Right atrium auricular region (tissue), 2 donors: ENCODE measurements at regions not wholly inside any gene's neighbourhood (a gene's known extent, or its start where the extent isn't known, plus 50 kb on each side); places are given as distances from the start of the nearest gene placed in this dataset.

Experiments used
- DNase-seq: peaks from one replicate; pipeline ENCODE4 v3.0.0-alpha.2; 2019; ENCODE audit warnings: low spot score
- H3K27ac ChIP-seq, 2 donors: fragments of 200-600 bp; sonication (generic); 1 replicate in 1 of 2; 2 replicates in 1 of 2; pipeline ENCODE4 v1.5.1; 2016 to 2019
- H3K27me3 ChIP-seq, 2 donors: fragments of 200-600 bp; sonication (generic); one replicate each; pipeline versions ENCODE4 v1.5.1 to v1.6.0; 2017 to 2019
- H3K36me3 ChIP-seq: fragments of 200-600 bp; sonication (generic); one replicate; pipeline ENCODE4 v1.5.1; 2016
- H3K4me1 ChIP-seq, 2 donors: fragments of 200-600 bp; sonication (generic); one replicate each; pipeline versions ENCODE4 v1.5.1 to v1.6.0; 2017 to 2019
- H3K4me3 ChIP-seq, 2 donors: fragments of 200-600 bp; sonication (generic); 1 replicate in 1 of 2; 2 replicates in 1 of 2; pipeline ENCODE4 v1.5.1; 2017 to 2019; ENCODE audit warnings: mild to moderate bottlenecking in 1 of 2, moderate library complexity in 1 of 2
- H3K9me3 ChIP-seq, 2 donors: fragments of 200-600 bp; sonication (generic); one replicate each; pipeline ENCODE4 v1.5.1; 2019
- CTCF ChIP-seq, 2 donors: fragments of 200-600 bp; sonication (generic); IDR thresholded peaks; one replicate each; pipeline ENCODE4 v1.5.1; 2019; ENCODE audit warnings: antibody characterized with exemption in 2 of 2

GRCh38 chr9:23434654-23435053 lies 391.4 kb downstream of the ELAVL2 start:
- no peak for TF ChIP-seq CTCF (IDR thresholded peaks at IDR 0.05)
- Histone ChIP-seq H3K27ac (no peak overlapping the region), H3K9me3 (no peaks in the 10 kb centered on the region), H3K4me1 (no peaks in the 10 kb centered on the region), H3K4me3 (no peak overlapping the region), H3K27me3 (no peaks in the 10 kb centered on the region), H3K36me3 (no peaks in the 10 kb centered on the region)
- DNase-seq, result no peak

GRCh38 chr9:23438299-23438907 lies 387.6 kb downstream of the ELAVL2 start:
- no peak for TF ChIP-seq CTCF (IDR thresholded peaks at IDR 0.05)
- Histone ChIP-seq H3K36me3 (no peaks in the 10 kb centered on the region), H3K4me3 (no peak overlapping the region), H3K27ac (no peak overlapping the region), H3K27me3 (no peaks in the 10 kb centered on the region), H3K4me1 (no peaks in the 10 kb centered on the region), H3K9me3 (no peaks in the 10 kb centered on the region)
- no peak for DNase-seq

GRCh38 chr9:23441275-23441674 lies 384.8 kb downstream of the ELAVL2 start:
- no peak overlapping the region for H3K27ac ChIP-seq
- H3K9me3 ChIP-seq, result no peaks in the 10 kb centered on the region
- no peak for TF ChIP-seq CTCF (IDR thresholded peaks at IDR 0.05)
- no peak for DNase-seq
- no peak overlapping the region for H3K4me3 ChIP-seq
- no peaks in the 10 kb centered on the region for H3K27me3 ChIP-seq
- no peaks in the 10 kb centered on the region for H3K4me1 ChIP-seq
- H3K36me3 ChIP-seq, result no peaks in the 10 kb centered on the region

GRCh38 chr9:23444658-23445057 lies 381.4 kb downstream of the ELAVL2 start:
- no peak for DNase-seq
- H3K27ac ChIP-seq, result no peak overlapping the region
- no peak for TF ChIP-seq CTCF (IDR thresholded peaks at IDR 0.05)
- H3K4me3 ChIP-seq, result no peak overlapping the region
- H3K27me3 ChIP-seq, result no peaks in the 10 kb centered on the region
- no peaks in the 10 kb centered on the region for H3K36me3 ChIP-seq
- H3K4me1 ChIP-seq, result no peaks in the 10 kb centered on the region
- no peaks in the 10 kb centered on the region for H3K9me3 ChIP-seq

- Histone ChIP-seq H3K4me1 (no peaks in the 10 kb centered on the region), H3K36me3 (no peaks in the 10 kb centered on the region), H3K27me3 (no peaks in the 10 kb centered on the region), H3K9me3 (no peaks in the 10 kb centered on the region), H3K27ac (no peak overlapping the region), H3K4me3 (no peak overlapping the region)
- no peak for DNase-seq
- no peak for TF ChIP-seq CTCF (IDR thresholded peaks at IDR 0.05)
These were observed 378.9 kb downstream of the ELAVL2 start for GRCh38 chr9:23447166-23447565.

- H3K27ac ChIP-seq, result no peak overlapping the region
- DNase-seq, result no peak
- no peaks in the 10 kb centered on the region for H3K36me3 ChIP-seq
- no peaks in the 10 kb centered on the region for H3K27me3 ChIP-seq
- no peak for TF ChIP-seq CTCF (IDR thresholded peaks at IDR 0.05)
- no peaks in the 10 kb centered on the region for H3K9me3 ChIP-seq
- H3K4me1 ChIP-seq, result no peaks in the 10 kb centered on the region
- no peak overlapping the region for H3K4me3 ChIP-seq
These were observed 378.1 kb downstream of the ELAVL2 start for GRCh38 chr9:23447944-23448343.
